EL (cell line): ENCODE measurements at regions not wholly inside any gene's neighbourhood (a gene's known extent, or its start where the extent isn't known, plus 50 kb on each side); places are given as distances from the start of the nearest gene placed in this dataset.
A peak's percentile ranks its signal among the peaks of the same experiment; 100 is the strongest.

Source experiments
- DNase-seq: peaks from one replicate; pipeline ENCODE4 v3.0.0-alpha.2; 2016

DNA sequence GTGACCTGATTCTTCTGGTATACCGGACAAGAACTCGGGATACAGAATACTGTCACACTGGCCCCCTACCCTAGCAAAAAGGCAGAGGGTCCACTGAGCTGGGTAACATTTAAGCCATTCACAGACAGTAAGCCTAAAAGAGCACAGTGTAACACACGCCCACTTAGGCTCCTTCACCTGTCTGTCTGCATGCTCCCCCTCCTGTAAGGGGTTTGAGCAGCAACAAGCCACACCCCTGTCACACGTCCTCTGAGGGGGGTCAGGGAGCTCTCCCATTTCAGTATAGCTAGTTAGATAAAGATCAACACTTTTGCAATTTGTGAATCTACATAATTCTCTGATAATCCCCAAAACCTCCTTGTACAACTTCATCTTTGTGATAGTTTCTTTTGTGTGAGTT is 586.3 kb upstream of the LMCD1 start:
- DNase-seq, result no peak

DNA sequence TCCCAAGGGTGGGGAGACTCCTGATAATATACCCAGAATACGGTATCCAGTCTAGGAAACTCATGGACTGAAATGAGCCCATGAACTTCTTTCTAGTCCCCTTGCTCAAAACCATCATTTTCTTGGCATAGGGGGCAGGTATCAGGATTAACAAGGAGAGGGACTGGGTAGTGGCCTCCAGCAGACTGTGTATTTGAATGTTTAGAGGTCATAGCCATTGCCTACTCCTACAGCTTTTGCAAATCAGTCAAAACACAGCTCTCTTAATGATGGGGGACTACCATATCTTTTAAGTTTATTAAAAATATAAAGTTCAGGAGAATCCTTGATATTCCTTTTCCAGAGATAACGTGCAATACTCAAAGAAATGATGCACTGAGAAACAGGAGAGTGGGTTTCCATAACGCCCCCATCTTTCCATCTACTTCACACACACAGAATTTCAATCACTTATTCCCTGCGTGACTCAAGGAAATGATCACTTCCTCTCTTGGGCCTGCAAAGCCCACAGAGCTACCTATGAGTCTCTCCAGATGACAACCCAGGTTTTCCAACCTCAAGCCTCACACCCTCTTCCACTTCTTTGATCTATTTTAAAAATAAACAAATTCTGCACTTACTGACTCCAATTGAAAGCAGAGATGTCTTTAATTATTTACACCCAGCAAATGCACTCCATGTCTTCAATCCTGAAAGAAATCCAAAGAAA is 584.0 kb upstream of the LMCD1 start:
- DNase-seq, result no peak

DNA sequence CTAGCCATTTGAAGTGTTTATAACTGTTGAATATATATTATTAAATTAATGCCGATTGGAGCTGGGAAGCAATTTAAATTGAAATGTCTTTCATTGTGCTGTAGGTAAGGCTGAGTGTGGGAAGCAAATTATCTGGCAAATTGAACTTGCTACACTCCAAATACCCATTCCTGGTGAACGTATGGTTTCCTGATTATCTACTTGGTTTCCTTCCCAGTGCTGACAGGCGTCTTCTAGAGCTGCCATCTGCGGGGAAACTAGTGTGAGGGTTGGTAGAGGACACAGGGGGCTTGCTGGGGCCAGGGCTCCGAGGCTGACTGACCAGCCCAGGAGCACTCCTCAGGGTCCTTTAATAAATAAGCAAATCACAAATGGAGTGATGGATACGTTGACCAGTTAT is 581.4 kb upstream of the LMCD1 start:
- DNase-seq, result no peak

DNA sequence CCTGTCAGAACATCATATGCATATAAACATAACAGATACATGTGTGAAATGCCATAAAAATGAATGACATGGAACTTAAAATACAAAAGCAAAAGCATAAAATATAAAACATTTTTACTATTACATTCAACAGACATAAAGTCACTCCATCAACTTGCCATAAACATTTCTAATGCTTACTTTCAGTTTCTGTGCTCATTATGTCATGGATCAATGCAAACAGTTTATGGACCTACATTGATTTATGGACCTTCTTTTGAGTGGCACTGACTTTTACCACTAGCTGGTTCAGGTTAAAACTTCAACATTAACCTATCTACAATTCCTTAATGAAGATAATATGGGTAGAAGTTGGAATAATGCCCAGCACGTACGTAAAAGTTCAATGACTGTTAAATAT is 577.4 kb upstream of the LMCD1 start:
- no peak for DNase-seq

DNA sequence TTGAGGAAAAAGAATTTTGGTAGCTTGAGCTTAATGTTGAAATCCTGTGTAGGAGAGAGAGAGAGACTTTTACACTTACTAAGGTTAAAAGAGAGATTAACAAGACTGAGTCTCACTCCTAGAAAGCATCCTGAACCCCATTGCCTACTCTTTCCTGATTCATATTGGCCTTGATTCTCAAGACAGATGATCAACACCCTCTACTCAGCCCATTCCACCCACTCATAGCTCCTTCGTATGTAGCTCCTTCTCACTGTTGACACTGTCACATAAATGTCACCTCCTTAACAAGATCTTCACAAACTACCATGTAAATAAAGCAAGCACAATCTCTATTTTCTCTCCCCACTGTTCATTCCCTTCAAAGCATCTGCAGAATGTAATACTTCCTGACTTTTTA is 574.6 kb upstream of the LMCD1 start:
- no peak for DNase-seq

DNA sequence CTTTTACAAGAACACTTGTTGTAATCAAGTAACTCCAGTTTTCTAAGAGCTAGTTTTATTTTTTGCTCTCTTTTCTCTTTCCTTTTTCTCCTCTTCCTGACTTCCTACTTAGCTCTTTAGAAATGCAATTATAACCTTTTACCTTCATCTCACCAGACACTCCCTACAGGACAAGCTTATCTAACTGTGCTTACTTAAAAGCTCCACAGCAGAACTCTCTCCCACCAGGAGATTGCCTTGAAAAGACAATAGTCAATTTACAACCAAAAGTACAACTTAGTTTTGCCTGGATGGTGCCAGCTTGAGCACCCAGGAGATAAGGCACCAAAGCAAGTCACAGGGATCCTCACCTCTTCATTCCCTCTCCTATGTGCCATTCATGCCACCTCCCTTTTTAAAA is 573.8 kb upstream of the LMCD1 start:
- no peak for DNase-seq

DNA sequence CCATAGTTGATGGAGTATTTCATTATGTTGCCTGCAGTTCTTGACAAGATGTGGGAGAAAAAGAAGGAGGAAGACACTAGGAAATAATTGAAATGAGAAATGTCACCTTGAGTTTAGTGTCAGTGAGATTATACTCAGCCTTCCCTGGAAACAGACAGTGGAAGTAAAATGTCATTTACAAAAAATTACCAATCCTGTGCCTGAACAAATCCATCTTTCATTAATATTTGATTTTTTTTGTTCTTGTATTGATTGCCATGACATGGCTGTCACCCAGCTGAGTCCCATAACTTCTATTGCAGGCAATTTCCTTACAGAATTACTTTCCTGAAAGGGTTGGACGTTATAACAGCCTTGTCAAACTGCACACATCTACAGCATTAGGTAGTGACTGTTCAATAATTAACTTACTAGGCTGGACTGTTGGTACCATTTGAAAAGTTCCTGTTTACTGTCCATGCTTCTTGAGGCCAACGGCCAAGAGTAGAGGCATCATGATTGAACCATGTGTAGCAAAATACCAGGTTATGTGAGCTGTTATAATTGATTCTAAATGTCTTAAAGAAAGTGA is 572.2 kb upstream of the LMCD1 start:
- no peak for DNase-seq

DNA sequence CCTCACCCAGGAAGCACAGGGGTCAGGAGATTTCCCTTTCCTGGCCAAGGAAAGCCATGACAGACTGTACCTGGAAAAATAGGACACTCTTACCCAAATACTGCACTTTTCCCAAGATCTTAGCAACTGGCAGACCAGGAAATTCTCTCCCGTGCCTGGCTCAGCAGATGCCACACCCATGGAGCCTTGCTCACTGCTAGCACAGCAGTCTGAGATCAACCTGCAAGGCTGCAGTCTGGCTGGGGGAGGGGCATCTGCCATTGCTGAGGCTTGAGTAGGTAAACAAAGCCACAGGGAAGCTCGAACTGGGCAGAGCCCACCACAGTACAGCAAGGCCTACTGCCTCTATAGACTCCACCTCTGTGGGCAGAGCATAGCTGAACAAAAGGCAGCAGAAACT is 567.3 kb upstream of the LMCD1 start:
- DNase-seq, result no peak

DNA sequence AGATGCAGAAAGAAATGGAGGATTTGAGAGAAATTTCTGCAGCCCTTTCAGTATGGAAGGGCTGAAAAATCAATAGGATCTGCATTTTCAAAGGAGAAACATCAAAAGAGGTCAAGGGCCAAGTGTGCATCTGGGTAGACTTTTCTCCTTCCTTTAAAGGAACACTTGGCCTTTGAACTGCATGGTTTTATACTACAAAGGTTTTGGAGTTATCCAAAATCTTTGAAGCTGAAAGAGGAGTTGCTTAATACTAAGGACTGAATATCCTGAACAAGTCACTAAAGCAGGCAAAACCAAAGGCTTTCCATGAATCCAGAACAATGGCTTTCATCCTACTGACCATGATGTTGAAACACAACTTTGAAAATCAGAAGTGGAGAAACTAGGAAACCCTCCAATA is 553.7 kb upstream of the LMCD1 start:
- DNase-seq, result no peak

DNA sequence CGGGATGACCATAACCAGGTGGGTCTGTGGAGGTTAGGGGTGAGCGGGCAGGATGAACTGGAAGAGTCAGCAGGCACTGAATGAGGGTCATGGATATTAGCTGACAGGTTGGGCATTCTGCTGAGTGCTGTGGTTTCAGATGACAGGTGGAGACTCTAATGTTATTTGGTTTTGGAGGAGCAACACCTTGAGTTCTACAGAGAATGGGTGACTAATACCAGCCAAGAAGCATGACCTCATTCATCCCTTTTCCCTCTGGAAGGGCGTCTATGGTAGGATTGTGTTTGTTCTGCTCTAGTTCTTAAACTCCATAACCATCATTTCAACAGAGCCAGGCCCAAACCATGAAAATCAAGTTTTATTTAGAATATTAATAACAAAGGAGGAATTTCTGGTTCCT is 550.7 kb upstream of the LMCD1 start:
- no peak for DNase-seq

DNA sequence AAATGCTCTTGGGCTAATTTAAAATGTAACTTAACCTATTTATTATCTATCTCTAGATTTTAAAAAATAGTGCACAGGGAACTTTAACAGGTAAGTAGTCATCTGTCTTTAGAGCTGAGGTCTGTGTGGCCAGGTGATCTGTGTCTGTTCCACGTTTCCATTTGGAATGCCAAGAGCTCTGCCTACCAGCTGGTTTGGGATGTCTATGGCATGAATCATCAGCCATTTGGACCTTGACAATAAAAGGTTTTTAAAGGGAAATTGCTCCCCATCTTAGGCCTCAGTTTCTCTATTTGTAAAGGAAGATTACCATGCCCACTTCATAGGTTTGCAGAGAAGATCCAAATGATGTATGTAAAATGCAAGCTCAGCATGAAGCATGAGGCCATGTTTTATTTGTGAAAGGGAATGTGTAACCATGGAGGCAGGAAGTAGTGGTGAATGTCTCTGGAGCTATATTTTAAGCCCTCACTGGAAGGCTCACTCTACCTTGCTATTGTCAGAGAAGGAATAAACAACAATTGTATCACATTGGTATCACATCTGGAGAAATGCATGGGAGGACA is 548.1 kb upstream of the LMCD1 start:
- DNase-seq, result no peak

DNA sequence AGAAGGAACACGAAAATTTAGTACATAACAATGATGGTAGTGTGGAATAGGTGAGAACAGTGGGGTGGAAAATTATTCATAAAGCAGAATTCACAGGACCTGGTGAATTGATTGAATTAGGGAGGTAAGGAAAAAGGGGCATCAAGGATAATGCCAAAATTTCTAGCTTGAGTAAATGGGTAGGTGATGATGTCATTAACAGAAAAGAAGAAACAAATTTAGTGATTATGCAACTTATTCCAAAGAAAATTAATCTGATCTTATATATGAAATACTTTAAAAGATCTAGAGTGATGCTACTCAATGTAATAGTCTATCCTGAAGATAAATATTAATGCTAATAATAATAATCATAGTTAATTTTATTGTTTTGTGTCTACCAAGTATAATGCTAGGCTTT is 544.6 kb upstream of the LMCD1 start:
- no peak for DNase-seq

DNA sequence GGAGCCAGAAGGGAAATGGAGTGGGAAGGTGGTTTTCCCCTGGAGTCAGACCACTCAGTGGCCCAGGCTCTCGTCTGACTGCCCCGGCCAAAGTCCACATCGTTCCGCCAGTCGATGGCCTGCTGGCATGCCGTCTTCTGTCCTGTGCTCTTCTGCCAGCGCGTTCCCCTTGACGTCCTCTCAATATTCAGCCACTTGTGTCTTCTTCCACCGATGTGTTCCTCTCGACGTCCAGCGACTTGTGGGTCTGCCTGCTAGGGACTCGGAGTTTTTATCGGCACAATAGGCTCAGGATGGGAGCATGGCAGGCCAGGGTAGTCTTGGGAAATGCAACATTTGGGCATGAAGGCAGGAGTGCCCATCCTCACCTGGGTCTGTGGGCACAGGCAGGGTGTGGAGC is 542.5 kb upstream of the LMCD1 start:
- no peak for DNase-seq

DNA sequence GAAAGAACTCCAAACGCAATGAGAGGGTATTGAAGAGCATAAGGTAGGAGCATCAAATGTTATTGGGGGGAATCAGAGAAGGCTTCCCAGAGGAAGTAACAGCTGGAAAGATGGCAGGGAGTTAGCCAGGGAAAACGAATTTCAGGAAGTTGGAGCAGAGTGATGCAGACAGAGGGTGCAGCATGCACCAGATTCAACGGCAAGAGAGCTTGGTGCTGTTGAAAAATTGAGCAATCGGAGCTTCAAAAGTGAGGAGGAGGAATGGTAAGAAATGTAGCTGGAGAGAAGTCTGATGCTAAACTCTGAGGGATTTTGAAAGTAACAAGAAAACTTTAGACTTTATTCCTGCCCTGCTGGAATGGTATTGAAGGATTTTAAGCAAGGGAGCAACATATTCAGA is 541.0 kb upstream of the LMCD1 start:
- DNase-seq, result no peak

DNA sequence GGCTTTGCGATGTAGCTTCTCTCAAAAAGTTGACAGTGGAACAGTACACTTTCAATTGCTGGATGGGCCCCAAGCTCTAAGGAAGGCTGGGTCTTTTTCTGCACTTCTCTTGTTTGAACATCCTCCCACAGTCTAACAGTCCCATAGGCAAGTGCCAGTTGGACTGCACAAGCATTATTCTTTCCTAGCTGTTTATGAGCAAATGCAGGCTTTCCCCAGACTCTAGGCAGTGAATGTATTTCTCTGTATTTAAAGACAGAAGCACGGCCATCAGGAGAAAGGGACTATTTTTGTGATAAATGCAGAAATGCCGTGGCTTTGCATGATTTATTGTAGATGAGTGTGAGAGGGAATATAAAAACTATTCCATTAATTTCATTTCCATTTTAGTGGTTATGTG is 539.3 kb upstream of the LMCD1 start:
- DNase-seq, result no peak

DNA sequence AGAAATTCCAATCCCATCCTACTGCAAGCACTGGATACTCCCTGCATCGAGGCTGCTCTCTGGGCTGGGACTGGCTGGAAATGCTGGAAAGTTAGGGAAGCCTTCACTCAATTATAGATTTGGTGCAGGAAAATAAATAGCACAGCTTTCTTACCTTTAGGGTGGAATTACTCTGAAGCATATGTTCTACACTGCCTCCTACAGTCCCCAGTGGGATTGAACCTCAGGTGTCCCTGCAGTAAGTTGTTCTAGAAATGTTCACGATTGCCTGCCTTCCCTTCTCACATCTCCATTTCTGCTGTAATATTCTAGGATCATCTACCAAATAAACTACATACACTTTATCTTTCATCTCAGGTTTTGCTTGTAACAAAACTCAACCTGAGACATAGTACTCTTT is 536.7 kb upstream of the LMCD1 start:
- DNase-seq, result no peak

DNA sequence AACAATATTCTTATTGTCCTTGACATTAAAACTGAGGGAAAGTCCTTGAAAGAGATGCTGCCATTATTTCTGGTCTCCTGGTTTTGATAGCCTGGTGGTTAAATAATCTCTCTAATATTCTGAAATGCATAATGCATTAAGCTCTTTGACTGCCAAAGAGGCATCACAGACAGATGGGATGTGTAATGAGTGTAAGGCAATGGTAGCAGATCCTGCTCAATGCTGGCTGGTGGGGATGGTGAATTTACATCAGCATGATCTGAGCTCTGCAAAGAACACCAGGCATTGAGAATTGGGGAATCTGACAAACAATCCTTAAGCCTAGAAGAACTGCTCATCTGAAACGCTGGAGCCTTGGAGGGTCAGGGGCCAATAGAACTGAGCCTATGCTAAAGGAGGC is 528.6 kb upstream of the LMCD1 start:
- no peak for DNase-seq

DNA sequence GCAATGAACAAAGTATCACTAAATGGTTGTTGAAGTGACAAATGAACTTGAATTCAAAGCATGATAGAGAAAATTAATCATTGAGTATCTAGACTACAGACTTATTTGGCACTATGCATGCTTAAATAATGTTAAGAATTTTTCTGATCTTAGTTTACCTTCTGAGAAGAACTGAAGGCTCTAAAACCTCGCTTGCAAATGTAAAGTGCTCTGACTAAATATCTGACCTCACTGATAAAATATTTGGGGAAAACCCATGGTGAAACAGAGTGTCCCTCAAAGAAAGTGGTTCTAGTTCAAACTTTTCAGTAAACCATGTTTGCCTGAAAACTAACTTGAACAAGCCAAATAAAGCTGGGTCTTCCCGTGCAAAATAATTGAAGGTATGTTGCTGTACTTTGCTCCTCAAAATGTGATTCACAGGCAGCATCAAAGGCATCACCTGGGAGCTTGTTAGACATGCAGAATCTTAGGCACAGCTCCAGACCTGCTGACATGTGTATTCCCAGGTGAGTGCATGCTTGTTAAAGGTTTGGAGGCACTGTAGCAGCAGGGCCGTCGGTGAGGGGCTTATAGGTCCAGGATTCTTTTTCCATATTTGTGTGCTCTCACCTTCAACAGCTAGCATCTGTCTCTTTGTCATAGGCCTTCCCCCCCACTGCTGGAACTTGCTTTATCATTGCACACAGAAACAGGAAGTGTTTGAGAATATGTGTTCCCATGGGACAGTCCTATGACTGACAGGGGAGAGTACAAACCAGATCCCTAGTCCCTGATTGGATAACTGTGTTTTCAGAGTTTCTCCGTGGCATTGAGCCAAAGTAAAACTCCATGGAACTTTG is 524.2 kb upstream of the LMCD1 start:
- DNase-seq, result peak; percentile 1

DNA sequence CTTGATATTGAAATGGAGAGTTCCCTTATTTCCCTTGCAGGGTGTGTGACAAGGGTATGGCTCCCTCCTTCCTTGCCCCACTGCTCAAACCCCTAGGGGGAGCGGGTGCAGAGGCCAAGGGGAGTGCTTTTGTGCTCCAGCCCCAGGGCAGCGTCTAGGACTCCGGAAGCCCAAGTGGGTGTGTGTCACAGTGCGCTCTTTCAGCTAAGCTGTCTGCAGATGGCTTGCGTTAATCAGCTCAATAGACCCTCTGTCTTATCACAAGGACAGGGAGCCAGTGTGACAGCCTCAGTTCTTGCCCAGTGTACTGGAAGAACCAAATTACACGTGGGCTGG is 523.6 kb upstream of the LMCD1 start:
- no peak for DNase-seq

DNA sequence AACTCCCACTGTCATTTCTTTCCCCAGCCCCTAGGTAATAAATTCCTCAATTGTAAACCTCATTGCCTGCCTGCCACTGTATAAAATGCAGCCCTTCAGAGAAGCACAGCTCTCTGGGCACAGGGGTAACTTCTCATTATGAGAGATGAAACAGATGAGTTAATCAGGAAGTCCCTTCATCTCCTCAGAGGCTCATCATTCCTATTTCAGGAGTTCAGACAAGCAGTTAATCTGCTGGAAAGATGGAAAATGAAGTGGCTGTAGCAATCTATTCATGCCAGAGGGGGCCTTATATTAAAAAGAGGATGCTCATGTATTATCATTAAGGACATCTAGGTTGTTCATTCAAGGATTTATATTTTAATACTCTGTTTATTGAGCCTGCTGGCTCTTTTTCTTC is 519.5 kb upstream of the LMCD1 start:
- DNase-seq, result no peak

DNA sequence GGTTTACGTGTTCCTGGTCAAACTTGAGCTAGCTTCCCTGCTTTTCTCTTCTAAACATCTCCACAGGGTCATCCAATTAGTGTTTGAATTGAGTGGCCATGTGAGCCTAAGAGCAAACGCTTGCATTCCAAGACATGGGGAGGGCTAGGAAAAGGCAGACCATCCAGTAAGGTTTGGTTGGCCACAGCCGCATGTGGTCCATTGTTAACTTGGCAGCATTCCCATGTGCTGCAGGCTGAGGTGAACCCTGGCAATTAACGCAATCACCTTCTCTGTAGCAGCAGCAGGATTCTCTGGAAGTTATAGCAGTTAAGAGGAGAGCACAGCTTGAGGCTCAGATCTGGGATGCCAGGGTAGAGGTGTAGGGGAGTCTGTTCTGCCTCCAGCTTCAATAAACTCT is 502.2 kb upstream of the LMCD1 start:
- DNase-seq, result no peak

DNA sequence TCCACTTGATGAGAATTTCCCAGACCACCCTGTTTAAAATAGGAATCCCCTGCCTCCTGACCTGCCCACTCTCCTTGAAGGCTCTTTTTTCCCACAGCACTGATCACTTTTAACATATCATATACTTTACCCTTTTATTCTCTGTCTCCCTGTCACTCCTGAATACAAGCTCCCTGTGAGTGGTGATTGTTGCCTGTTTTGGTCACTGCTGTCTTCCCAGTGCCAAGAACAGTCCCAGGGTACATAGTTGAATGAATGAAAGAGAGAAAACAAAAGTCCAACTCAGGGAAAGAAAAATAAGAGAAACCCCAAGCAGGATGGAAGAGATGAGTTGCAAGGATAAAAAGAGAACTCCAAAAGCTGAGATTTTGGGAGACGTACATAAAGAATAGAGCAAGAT is 500.3 kb upstream of the LMCD1 start:
- DNase-seq, result no peak

DNA sequence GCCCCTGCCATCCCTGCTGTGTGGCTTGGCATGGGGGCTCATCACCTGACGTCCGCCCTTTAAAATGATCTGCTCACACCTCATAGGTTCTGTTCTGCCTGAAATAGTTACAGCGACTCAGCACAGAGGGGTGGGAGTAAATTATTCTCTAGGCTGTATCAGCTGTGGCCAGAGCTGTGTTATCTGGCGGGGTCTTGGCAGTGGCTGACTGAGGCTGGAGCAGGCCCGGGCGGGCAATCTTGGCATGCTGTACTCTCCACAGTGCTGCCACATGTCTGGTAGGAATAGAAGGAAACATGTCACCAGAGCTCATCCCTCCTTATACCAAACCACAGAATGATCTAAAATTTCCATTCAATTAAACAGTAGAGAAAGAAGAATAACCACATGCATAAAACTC is 499.9 kb upstream of the LMCD1 start:
- no peak for DNase-seq

DNA sequence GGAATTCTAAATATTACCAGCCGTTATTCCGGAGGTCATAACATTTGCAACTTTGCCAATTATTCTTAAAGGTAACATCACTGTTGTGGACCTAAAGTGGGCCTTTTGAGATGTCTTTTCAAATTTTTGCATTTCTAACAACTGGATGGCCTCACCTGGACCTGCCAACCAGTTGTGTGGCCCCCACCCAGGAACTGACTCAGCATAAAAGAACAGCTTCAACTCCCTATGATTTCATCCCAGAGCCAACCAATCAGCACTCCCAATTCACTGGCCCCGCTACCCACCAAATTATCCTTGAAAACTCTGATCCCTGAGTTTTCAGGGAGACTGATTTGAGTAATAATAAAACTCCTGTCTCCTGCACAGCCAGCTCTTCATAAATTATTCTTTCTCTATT is 489.7 kb upstream of the LMCD1 start:
- no peak for DNase-seq
